ENCODE measurements at regions not wholly inside any gene's neighbourhood (a gene's known extent, or its start where the extent isn't known, plus 50 kb on each side); places are given as distances from the start of the nearest gene placed in this dataset.

DNA sequence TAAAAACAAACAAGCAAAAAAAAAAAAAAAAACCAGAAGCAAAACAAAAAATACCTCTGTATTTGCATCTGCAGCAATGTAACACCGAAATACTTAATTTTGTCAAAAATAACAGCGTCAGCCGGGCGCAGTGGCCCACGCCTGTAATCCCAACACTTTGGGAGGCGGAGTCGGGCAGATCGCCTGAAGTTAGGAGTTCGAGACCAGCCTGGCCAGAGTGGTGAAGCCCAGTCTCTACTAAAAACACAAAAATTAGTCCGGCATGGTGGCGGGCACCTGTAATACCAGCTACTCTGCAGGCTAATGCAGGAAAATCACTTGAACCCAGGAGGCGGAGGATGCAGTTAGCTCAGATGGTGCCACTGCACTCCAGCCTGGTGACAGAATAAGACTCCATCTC is 683.5 kb upstream of the CA10 start (continued):
- no peak for TF ChIP-seq ZNF687 (CRISPR knock-in tag; IDR thresholded peaks at IDR 0.05)
- no peak for TF ChIP-seq ZNF550 (CRISPR knock-in tag; IDR thresholded peaks at IDR 0.05; ENCODE audit: borderline replicate concordance)
- no peak for TF ChIP-seq ZNF30 (CRISPR knock-in tag; IDR thresholded peaks at IDR 0.05)

- TF ChIP-seq NFIC (IDR thresholded peaks at IDR 0.05; ENCODE audit: low read length) (no peak), GATAD1 (CRISPR knock-in tag; IDR thresholded peaks at IDR 0.05) (no peak), ZNF317 (CRISPR knock-in tag; IDR thresholded peaks at IDR 0.05) (no peak), CBFB (CRISPR knock-in tag; IDR thresholded peaks at IDR 0.05) (no peak), SSRP1 (CRISPR knock-in tag; IDR thresholded peaks at IDR 0.05) (no peak), MTF1 (CRISPR knock-in tag; IDR thresholded peaks at IDR 0.05) (no peak), SCMH1 (CRISPR knock-in tag; IDR thresholded peaks at IDR 0.05; ENCODE audit: borderline replicate concordance) (no peak), ZKSCAN5 (CRISPR knock-in tag; IDR thresholded peaks at IDR 0.05) (no peak), FOXK2 (IDR thresholded peaks at IDR 0.05) (no peak), ZNF225 (CRISPR knock-in tag; IDR thresholded peaks at IDR 0.05) (no peak), EP300 (IDR thresholded peaks at IDR 0.05; ENCODE audit: low read depth in 2 of 2, low read length in 2 of 2) (no peak), EP300 (CRISPR knock-in tag; IDR thresholded peaks at IDR 0.05; ENCODE audit: borderline replicate concordance) (no peak), DNMT3B (CRISPR knock-in tag; conservative IDR thresholded peaks at IDR 0.05) (no peak), ZNF556 (CRISPR knock-in tag; IDR thresholded peaks at IDR 0.05; ENCODE audit: borderline replicate concordance) (no peak), NFRKB (IDR thresholded peaks at IDR 0.05) (no peak)
- TF ChIP-seq, protein P1, sequence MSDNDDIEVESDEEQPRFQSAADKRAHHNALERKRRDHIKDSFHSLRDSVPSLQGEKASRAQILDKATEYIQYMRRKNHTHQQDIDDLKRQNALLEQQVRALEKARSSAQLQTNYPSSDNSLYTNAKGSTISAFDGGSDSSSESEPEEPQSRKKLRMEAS (IDR thresholded peaks at IDR 0.05) = no peak
- TF ChIP-seq, protein P2, sequence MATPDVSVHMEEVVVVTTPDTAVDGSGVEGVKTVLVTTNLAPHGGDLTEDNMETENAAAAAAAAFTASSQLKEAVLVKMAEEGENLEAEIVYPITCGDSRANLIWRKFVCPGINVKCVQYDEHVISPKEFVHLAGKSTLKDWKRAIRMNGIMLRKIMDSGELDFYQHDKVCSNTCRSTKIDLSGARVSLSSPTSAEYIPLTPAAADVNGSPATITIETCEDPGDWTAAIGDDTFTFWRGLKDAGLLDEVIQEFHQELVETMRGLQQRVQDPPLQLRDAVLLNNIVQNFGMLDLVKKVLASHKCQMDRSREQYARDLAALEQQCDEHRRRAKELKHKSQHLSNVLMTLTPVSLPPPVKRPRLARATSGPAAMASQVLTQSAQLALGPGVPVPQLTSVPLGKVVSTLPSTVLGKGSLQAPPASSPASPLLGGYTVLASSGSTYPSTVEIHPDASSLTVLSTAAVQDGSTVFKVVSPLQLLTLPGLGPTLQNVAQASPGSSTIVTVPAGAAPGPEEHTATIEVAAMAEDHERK (CRISPR knock-in tag; IDR thresholded peaks at IDR 0.05; ENCODE audit: low read depth) = no peak
- H3K9ac ChIP-seq (ENCODE audit: insufficient read depth, low read depth, low read length) = no peak overlapping the region
- WGBS (ENCODE audit: low lambda C conversion rate) = 19% methylated on average over 3 of the region's 3 CpGs
- ChIA-PET POLR2A (no interaction called here), CTCF (ENCODE audit: low intra/inter-chr PET ratio, low total read pairs) (no interaction called here)
- no peaks in the 10 kb centered on the region for H3K4me1 ChIP-seq (ENCODE audit: insufficient read depth, low read length)
- BruUV-seq (replicated peaks) = no TSS peak
- no peak for FAIRE-seq
- DNase-seq (ENCODE audit: low spot score) = no peak
- H2AFZ ChIP-seq (ENCODE audit: low read length) = no peak overlapping the region
- H3K9me3 ChIP-seq (ENCODE audit: low read length) = peaks cover 81% of the 10 kb centered on the region
- no peaks in the 10 kb centered on the region for H3K27me3 ChIP-seq (ENCODE audit: control insufficient read depth in 1 of 2, insufficient read depth in 2 of 2, low read length in 2 of 2)
- H3K4me3 ChIP-seq (replicated peaks in 1 of 3; ENCODE audit: insufficient read depth in 1 of 3, low read depth in 2 of 3, low read length in 3 of 3) = no peak overlapping the region
- H3K27ac ChIP-seq (ENCODE audit: extremely low read length, insufficient read depth, low read length) = no peak overlapping the region
- H3K36me3 ChIP-seq (replicated peaks in 1 of 2; ENCODE audit: control insufficient read depth in 1 of 2, insufficient read depth in 2 of 2, low read length in 2 of 2) = no peaks in the 10 kb centered on the region
- no peaks in the 10 kb centered on the region for H4K20me1 ChIP-seq (ENCODE audit: insufficient read depth, low read length)
- ATAC-seq = no peak
- in situ Hi-C loops (cut with HindIII; ENCODE audit: extremely low pct_ligation_motif_present, low pct_unique_long_range_greater_than_20kb) (no loop called here), intact Hi-C loops (cut with micrococcal nuclease; ENCODE audit: unreplicated experiment) (no loop called here)
- H3K4me2 ChIP-seq (ENCODE audit: low read depth, low read length) = no peak overlapping the region
- H3K79me2 ChIP-seq (ENCODE audit: insufficient read depth, low read length) = no peaks in the 10 kb centered on the region
Measured at GRCh38 chr17:52837492-52837891, 679.0 kb upstream of the CA10 start.

Measured in HepG2 (cell line).